HG03432 (cell line): ENCODE measurements at regions not wholly inside any gene's neighbourhood (a gene's known extent, or its start where the extent isn't known, plus 50 kb on each side); places are given as distances from the start of the nearest gene placed in this dataset.
"Not testable (repeated sequence)": the region's sequence is repeated elsewhere in the genome, so short reads cannot be mapped to it uniquely, and the experiment has no call there.

Experiments
- ATAC-seq: cut with Tn5 transposase; IDR thresholded peaks from one replicate; pipeline ENCODE4 v1.9.1; 2021; ENCODE audit warnings: mild to moderate bottlenecking, moderate library complexity; ENCODE audit not compliant: unreplicated experiment

GRCh38 chr13:74554569-74555275 is 420.5 kb upstream of the KLF12 start:
- no peak for ATAC-seq

GRCh38 chr13:74550039-74550438 is 415.8 kb upstream of the KLF12 start:
- no peak for ATAC-seq

DNA sequence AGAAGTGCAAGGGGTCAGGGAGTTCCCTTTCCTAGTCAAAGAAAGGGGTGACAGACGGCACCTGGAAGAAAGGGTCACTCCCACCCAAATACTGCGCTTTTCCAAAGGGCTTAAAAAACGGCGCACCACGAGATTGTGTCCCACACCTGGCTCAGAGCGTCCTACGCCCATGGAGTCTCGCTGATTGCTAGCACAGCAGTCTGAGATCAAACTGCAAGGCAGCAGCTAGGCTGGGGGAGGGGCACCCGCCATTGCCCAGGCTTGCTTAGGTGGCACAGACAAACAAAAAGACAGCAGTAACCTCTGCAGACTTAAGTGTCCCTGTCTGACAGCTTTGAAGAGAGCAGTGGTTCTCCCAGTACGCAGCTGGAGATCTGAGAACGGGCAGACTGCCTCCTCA is 402.4 kb upstream of the KLF12 start:
- not testable (repeated sequence) for ATAC-seq

DNA sequence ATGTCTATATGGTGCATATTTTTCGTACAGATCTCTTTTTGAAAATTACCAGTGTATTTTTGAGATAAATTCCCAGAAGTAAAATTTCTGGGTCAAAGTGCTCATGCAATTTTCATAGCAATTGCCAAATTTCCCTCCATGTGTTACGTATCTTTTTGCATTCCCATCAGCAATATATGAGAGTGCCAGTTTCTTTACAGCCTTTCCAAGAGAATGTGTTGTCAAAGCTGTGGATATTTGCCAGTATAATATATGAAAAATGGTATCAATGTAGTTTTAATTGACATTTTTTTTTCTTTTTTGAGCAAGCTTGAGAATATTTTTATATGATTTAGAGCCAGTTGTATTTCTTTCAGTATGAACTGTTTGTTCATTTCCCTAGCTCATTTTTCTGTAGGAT is 399.0 kb upstream of the KLF12 start:
- ATAC-seq, result no peak

DNA sequence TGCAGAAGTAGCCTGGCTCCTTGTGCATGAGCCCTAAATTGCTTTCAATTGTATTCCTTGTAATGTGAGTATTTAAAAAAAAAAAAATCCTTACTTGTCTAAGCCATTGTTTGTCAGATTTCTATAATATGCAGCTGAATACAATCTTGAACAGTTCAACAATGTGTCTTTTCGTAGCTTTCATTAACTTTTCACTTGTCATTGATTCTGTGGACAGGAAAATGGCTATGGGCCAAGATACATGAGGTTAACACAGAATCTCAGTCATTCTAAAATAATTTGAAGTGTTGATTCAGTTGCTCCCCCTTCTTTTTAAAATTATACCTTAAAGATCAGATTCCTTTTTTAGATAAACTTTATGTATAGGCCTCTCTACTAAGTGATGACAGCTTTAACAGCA is 395.8 kb upstream of the KLF12 start:
- ATAC-seq, result no peak

DNA sequence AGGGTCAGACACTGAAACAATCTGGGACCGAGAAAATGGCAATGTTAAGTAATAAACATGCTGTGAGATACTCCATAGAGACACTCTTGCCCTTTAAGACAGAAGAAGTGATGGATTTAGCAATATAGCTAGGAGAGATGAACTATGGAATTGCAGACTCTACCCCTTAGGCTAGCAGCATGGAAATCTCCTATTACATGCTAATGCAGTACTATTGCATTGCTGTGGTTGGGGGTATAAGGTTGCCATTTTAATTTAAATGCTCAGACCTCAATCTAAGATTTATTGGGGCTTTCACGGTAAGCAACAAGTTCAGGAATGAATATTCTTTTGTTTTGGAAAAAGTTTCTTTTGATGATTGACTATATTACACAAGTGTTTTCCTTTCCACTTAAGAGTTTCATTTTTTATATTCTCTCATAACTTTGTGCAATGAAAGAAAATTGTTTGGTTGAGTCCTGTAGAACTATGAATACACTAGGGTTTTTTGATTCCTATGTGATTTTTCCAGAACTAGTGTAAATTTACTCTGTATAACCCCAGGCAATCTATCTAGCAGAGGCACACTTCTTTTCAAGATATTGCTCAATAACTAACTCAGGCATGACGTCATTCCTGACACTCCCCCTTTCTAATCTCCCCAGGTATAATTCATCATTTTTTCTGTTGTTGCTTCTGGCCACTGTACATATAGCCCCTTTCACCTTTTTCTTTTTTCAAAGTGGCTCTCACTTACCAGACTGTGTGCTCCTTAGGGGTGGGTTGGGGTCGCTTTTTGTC is 394.7 kb upstream of the KLF12 start:
- ATAC-seq, result no peak

GRCh38 chr13:74523057-74523456 is 388.9 kb upstream of the KLF12 start:
- no peak for ATAC-seq

DNA sequence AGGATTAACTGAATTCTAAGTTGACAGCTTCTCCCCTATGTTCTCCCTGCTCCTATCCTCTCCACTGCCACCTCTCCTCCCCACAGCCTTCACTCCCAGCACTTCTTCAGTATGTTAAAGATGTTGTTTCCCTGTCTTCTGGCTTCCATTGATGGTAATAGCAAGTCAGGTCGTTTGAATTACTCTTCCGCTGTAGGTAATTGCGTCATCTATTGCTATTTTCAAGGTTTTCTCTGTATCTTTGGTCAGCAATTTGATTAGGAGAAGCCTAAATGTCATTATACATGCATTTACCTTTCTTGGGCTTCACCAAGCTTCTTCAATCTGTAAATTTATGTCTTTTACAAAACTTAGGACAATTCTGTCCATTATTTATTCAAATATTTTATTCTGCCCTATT is 377.3 kb upstream of the KLF12 start:
- no peak for ATAC-seq

- ATAC-seq, result no peak
These were observed 353.0 kb upstream of the KLF12 start for GRCh38 chr13:74487091-74487722.

DNA sequence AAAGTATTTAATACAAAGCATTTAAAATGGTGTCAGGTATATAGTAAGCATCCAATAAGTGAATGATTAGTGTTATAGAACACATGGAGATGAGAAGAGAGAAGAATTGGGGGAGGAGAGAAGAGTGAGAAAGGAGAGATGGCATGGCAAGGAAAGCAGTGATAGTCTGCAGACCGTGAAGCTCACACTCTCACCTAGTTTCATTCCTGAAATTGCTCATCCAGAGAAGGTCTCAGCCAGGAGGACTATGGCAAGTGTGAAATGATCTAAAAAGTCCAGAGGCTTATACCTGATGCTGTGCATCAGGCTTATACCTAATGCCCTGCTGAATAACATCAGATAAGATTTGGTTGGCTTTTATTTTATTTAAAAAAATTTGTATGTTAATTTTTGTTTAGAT is 351.6 kb upstream of the KLF12 start:
- peak; percentile 64 for ATAC-seq

DNA sequence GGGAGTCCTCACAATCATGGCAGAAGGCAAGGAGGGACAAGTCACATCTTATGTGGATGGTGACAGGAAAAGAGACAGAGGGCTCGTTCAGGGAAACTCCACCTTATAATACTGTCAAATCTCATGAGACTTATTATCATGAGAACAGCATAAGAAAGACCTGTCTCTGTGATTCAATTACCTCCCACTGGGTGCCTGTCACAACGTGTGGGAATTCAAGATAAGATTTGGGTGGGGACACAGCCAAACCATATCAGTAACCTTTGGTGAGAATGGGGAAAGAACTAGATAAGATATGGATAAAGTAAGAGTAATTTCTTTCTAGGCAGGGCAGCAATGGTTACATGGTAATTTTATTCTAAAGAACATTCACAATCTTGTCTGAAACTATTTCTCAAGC is 344.9 kb upstream of the KLF12 start:
- ATAC-seq, result no peak

- ATAC-seq, result no peak
These were observed 342.6 kb upstream of the KLF12 start for GRCh38 chr13:74476788-74477187.

GRCh38 chr13:74476365-74476764 is 342.2 kb upstream of the KLF12 start:
- ATAC-seq, result no peak

- no peak for ATAC-seq
These were observed 332.7 kb upstream of the KLF12 start for GRCh38 chr13:74466864-74467263.

- ATAC-seq, result no peak
These were observed 331.8 kb upstream of the KLF12 start for GRCh38 chr13:74466020-74466419.

DNA sequence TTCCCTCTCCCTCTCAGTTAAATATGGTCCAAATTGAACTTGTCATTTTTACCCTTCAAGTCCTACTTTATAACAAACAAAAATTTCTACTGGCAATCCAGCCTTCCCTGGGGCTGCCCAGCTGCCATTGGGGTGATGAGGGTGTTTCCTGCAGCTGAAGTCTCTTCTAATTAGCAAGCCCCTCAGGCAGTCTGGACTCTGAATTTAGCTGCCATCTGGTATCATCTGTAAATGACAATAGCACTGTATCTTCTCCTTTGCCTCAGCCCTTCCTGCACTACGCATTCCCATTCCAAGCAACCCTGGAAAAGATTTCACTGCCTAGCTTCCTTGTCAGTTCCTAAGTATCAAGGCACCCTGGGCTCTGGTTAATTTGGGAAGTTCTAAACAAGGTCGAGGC is 331.1 kb upstream of the KLF12 start:
- ATAC-seq, result no peak

DNA sequence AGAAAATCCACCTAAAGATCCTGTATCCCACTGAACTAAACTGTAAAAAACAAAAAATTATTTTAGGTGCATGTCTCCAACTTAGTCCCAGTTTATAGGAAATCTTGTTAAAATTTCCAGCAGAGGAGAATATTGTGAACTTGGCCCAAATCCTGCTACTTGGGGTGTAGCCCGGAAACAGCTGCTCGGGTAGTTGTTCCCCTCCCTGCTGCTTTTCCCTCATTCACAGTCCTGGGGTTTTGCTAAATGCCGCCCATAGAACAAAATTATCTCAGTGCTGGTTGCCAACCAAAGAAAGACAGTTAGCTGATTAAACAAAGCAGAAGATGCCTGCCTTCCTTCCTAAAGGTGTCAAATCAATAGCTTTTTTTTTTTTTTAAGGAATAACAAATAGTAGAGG is 330.5 kb upstream of the KLF12 start:
- no peak for ATAC-seq

GRCh38 chr13:74461011-74461410 is 326.8 kb upstream of the KLF12 start:
- no peak for ATAC-seq

DNA sequence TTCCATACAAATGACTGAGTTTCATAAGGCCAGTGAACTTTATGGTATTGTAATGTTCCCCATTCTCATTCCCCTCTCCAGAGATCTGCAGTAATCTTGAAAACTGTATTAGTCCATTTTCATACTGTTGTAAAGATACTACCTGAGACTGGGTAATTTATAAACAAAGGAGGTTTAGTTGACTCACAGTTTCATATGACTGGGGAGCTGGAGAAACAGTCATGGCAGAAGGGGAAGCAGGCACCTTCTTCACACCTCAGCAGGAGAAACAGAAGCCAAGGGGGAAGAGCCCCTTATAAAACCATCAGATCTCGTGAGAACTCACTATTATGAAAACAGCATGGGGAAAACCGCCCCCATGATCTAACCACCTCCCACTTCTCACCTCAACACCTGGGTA is 318.7 kb upstream of the KLF12 start:
- no peak for ATAC-seq

DNA sequence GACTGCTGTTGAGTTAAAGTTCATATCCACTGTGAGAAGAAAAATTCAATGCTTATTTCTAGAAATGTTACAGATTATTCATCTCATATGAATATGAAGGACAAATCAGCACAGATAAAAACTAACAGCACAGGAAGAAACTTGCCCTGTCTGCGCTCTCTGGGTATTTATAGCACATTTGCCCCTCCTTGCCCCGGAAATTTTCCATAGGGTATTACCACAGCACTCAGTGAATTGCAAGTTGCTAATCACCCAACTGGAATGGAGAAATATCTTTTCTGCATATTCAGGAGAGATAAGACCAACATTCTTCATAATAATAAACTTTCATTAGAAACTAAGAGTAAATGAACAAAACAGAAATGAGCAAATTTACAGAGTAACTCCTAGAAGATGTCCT is 318.0 kb upstream of the KLF12 start:
- no peak for ATAC-seq

- no peak for ATAC-seq
These were observed 316.8 kb upstream of the KLF12 start for GRCh38 chr13:74450964-74451363.

- no peak for ATAC-seq
These were observed 316.3 kb upstream of the KLF12 start for GRCh38 chr13:74450525-74450845.
